NT2/D1 (cell line): ENCODE measurements at regions not wholly inside any gene's neighbourhood (a gene's known extent, or its start where the extent isn't known, plus 50 kb on each side); places are given as distances from the start of the nearest gene placed in this dataset.

Experiments used
- DNase-seq: peaks from one replicate; pipeline ENCODE4 v3.0.0-alpha.2; 2011; ENCODE audit warnings: low read depth, low spot score
- H3K27me3 ChIP-seq: 2 replicates; pipeline ENCODE4 v1.6.0; 2011; ENCODE audit warnings: mild to moderate bottlenecking; ENCODE audit not compliant: insufficient read length, insufficient read depth
- H3K36me3 ChIP-seq: 2 replicates; pipeline ENCODE4 v1.6.1; 2011; ENCODE audit warnings: mild to moderate bottlenecking, low read length, mixed read lengths; ENCODE audit not compliant: insufficient read depth, insufficient read length
- H3K4me1 ChIP-seq: 2 replicates; pipeline ENCODE4 v1.5.1; 2011; ENCODE audit not compliant: insufficient read depth, insufficient read length
- H3K4me3 ChIP-seq: 2 replicates; pipeline ENCODE4 v1.5.1; 2011; ENCODE audit warnings: low read depth; ENCODE audit not compliant: insufficient read length
- H3K9ac ChIP-seq: 2 replicates; pipeline ENCODE4 v1.6.0; 2011; ENCODE audit warnings: low read depth; ENCODE audit not compliant: insufficient read length
- H3K9me3 ChIP-seq: 2 replicates; pipeline ENCODE4 v1.5.1; 2011; ENCODE audit warnings: mild to moderate bottlenecking, low read length; ENCODE audit not compliant: insufficient read depth
- SUZ12 ChIP-seq: IDR thresholded peaks from 2 replicates; pipeline ENCODE4 v1.6.1; 2011; ENCODE audit not compliant: insufficient read length, insufficient read depth; ENCODE audit errors: extremely low read depth
- YY1 ChIP-seq: IDR thresholded peaks from 2 replicates; pipeline ENCODE4 v1.6.1; 2011; ENCODE audit not compliant: insufficient read length, insufficient read depth
- ZNF274 ChIP-seq: IDR thresholded peaks from 2 replicates; pipeline ENCODE4 v1.6.1; 2011; ENCODE audit warnings: mild to moderate bottlenecking, low read depth, low read length

- Histone ChIP-seq H3K36me3 (no peaks in the 10 kb centered on the region), H3K9ac (no peak overlapping the region), H3K4me3 (no peak overlapping the region), H3K27me3 (no peaks in the 10 kb centered on the region), H3K9me3 (no peaks in the 10 kb centered on the region), H3K4me1 (no peaks in the 10 kb centered on the region)
- TF ChIP-seq SUZ12 = no peak
- no peak for TF ChIP-seq YY1
- no peak for TF ChIP-seq ZNF274
- DNase-seq = no peak
Measured at GRCh38 chr18:55121397-55122170, 162.3 kb upstream of the CCDC68 start.

GRCh38 chr18:55120896-55121295, 161.6 kb upstream of the CCDC68 start:
- TF ChIP-seq SUZ12 = no peak
- no peak for TF ChIP-seq ZNF274
- TF ChIP-seq YY1 = no peak
- H3K27me3 ChIP-seq = no peaks in the 10 kb centered on the region

GRCh38 chr18:55119434-55119833, 160.2 kb upstream of the CCDC68 start:
- DNase-seq = no peak
- no peak for TF ChIP-seq SUZ12
- TF ChIP-seq ZNF274 = no peak
- no peak for TF ChIP-seq YY1
- no peaks in the 10 kb centered on the region for H3K27me3 ChIP-seq
- H3K9ac ChIP-seq = no peak overlapping the region
- no peaks in the 10 kb centered on the region for H3K9me3 ChIP-seq
- H3K36me3 ChIP-seq = no peaks in the 10 kb centered on the region
- H3K4me1 ChIP-seq = no peaks in the 10 kb centered on the region
- H3K4me3 ChIP-seq = no peak overlapping the region

More at GRCh38 chr18:55120896-55121295, 161.6 kb upstream of the CCDC68 start:
- Histone ChIP-seq H3K4me1 (no peaks in the 10 kb centered on the region), H3K9me3 (no peaks in the 10 kb centered on the region), H3K36me3 (no peaks in the 10 kb centered on the region), H3K4me3 (no peak overlapping the region), H3K9ac (no peak overlapping the region)
- DNase-seq = no peak

GRCh38 chr18:55119016-55119415, 159.8 kb upstream of the CCDC68 start:
- Histone ChIP-seq H3K27me3 (no peaks in the 10 kb centered on the region), H3K36me3 (no peaks in the 10 kb centered on the region), H3K4me1 (no peaks in the 10 kb centered on the region), H3K4me3 (no peak overlapping the region), H3K9ac (no peak overlapping the region), H3K9me3 (no peaks in the 10 kb centered on the region)
- TF ChIP-seq SUZ12 (no peak), ZNF274 (no peak), YY1 (no peak)
- DNase-seq = no peak

DNA sequence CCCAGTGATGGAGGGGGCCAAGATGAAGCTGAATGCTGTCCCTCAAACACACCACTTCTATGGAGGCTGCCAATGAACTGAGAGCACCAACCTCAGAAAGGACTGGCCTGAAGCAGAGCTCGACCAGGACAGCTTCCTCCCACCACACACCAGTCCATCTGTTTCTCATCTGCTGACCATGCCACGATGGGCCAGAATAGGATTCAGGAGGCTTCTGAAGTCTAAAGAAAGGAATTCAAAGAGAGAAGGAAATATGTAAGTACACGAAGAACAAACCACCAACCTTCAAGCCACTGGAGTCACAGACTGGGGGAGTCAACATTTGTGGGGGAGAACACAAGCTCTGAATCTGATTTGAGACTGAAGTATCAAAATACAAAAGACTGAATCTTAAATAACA, 157.6 kb upstream of the CCDC68 start:
- H3K4me3 ChIP-seq = no peak overlapping the region
- no peak for TF ChIP-seq YY1
- TF ChIP-seq SUZ12 = no peak
- no peak for TF ChIP-seq ZNF274
- no peaks in the 10 kb centered on the region for H3K4me1 ChIP-seq
- H3K9me3 ChIP-seq = no peaks in the 10 kb centered on the region
- no peak overlapping the region for H3K9ac ChIP-seq
- DNase-seq = no peak
- no peaks in the 10 kb centered on the region for H3K36me3 ChIP-seq
- no peaks in the 10 kb centered on the region for H3K27me3 ChIP-seq

DNA sequence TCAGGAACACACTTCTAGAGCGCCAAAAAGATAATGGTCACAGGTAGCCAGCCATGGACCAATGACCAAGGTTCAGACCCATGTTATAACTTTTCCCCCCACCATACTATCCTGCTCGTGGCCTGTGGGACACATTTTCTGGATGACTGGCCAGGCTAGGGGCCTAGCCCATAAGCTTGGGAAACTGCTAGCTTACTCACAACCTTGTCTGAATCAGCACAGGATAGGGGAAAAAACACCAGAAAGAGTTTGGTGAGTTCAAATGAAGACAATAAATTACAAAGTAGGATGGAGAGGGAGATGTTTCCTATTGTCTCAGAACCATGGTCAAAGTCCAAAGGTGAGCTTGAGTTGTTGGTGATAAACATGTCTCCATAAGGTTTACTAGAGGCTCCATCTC, 156.3 kb upstream of the CCDC68 start:
- H3K9ac ChIP-seq = no peak overlapping the region
- H3K4me3 ChIP-seq = no peak overlapping the region
- TF ChIP-seq SUZ12 (no peak), ZNF274 (no peak), YY1 (no peak)
- no peak for DNase-seq
- no peaks in the 10 kb centered on the region for H3K4me1 ChIP-seq
- H3K27me3 ChIP-seq = no peaks in the 10 kb centered on the region
- H3K9me3 ChIP-seq = no peaks in the 10 kb centered on the region
- H3K36me3 ChIP-seq = no peaks in the 10 kb centered on the region

DNA sequence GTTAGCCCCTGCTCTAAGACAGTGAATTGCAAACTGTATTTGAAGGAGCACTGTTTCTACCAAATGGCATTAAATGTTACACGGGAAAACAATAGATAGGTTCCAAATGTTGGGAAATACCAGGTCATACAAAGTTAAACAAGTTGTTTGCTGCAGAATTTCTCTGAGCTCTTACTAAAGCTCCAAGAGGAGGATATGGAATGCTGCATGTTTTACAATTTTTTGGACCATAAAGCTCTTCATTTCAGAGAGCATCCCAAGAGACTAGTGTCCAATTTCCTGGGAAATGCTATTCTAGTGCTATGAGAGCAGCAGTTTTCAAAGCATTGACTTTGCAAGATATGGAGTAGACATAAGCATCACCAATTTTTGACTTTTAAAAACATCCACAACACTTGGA, 155.6 kb upstream of the CCDC68 start:
- H3K27me3 ChIP-seq = no peaks in the 10 kb centered on the region
- DNase-seq = no peak
- H3K9ac ChIP-seq = no peak overlapping the region
- no peaks in the 10 kb centered on the region for H3K36me3 ChIP-seq
- no peaks in the 10 kb centered on the region for H3K4me1 ChIP-seq
- no peaks in the 10 kb centered on the region for H3K9me3 ChIP-seq
- TF ChIP-seq SUZ12 (no peak), ZNF274 (no peak), YY1 (no peak)
- no peak overlapping the region for H3K4me3 ChIP-seq

- Histone ChIP-seq H3K4me3 (no peak overlapping the region), H3K9me3 (no peaks in the 10 kb centered on the region), H3K36me3 (no peaks in the 10 kb centered on the region), H3K4me1 (no peaks in the 10 kb centered on the region), H3K27me3 (no peaks in the 10 kb centered on the region), H3K9ac (no peak overlapping the region)
- DNase-seq = no peak
- no peak for TF ChIP-seq ZNF274
- no peak for TF ChIP-seq SUZ12
- TF ChIP-seq YY1 = no peak
Measured at GRCh38 chr18:55113800-55114199, 154.5 kb upstream of the CCDC68 start.
